Right lobe of liver (tissue), 6 donors: ENCODE measurements at regions not wholly inside any gene's neighbourhood (a gene's known extent, or its start where the extent isn't known, plus 50 kb on each side); places are given as distances from the start of the nearest gene placed in this dataset.
"Not testable (repeated sequence)": the region's sequence is repeated elsewhere in the genome, so short reads cannot be mapped to it uniquely, and the experiment has no call there.

Experiments
- ATAC-seq, 4 donors: fragments of 200-7000 bp; cut with Tn5 transposase; one replicate each; pipeline ENCODE4 v1.9.1; 2020; ENCODE audit warnings: mild to moderate bottlenecking in 4 of 4, moderate library complexity in 4 of 4
- DNase-seq, 3 donors: peaks; one replicate each; pipeline ENCODE4 v3.0.0-alpha.2; 2020
- H3K27ac ChIP-seq, 3 donors: fragments of 200-600 bp; one replicate each; pipeline ENCODE4 v1.8.0; 2022
- H3K27me3 ChIP-seq, 2 donors: fragments of 200-600 bp; one replicate each; pipeline ENCODE4 v1.8.0; 2022
- H3K36me3 ChIP-seq, 4 donors: fragments of 200-600 bp; sonication (generic) in 1 of 4; one replicate each; pipeline versions ENCODE4 v1.5.1 to v1.8.0; 2017 to 2022; ENCODE audit warnings: control low read depth in 1 of 4
- H3K4me1 ChIP-seq, 4 donors: fragments of 200-600 bp; sonication (generic) in 1 of 4; one replicate each; pipeline versions ENCODE4 v1.5.1 to v1.8.0; 2017 to 2022; ENCODE audit warnings: control low read depth in 1 of 4
- H3K4me3 ChIP-seq, 3 donors: fragments of 200-600 bp; one replicate each; pipeline ENCODE4 v1.8.0; 2022
- H3K9me3 ChIP-seq, 4 donors: fragments of 200-600 bp; sonication (generic) in 1 of 4; one replicate each; pipeline versions ENCODE4 v1.5.1 to v1.8.0; 2017 to 2022; ENCODE audit warnings: control low read depth in 1 of 4
- CTCF ChIP-seq, 4 donors: fragments of 200-600 bp in 3 of 4; fragments of 450-650 bp in 1 of 4; IDR thresholded peaks; one replicate each; pipeline versions ENCODE4 v1.5.1 to v1.8.0; 2016 to 2022; ENCODE audit warnings: antibody characterized with exemption in 4 of 4, mild to moderate bottlenecking in 2 of 4
- POLR2A ChIP-seq: fragments of 450-650 bp; IDR thresholded peaks from one replicate; pipeline ENCODE4 v1.6.1; 2017; ENCODE audit warnings: antibody characterized with exemption, mild to moderate bottlenecking
- WGBS: methylation state at CpG from one replicate; pipeline ENCODE4 v1.1.6; 2018; ENCODE audit warnings: low coverage, low lambda C conversion rate; ENCODE audit not compliant: insufficient coverage; ENCODE audit errors: missing lambda C conversion rate; 5-methylcytosine and 5-hydroxymethylcytosine counted together
- intact Hi-C, 2 donors: fragments of 100-400 bp; cut with DNase I; formaldehyde crosslinking; loops; one replicate each; pipeline versions ENCODE4 v1.11.2 to v1.14.1; 2022
- donor health status: DM: no; HTN: yes; CAD: no.
- donor health status: DM: no; HTN: no; CAD: no.
- donor health status: DM: no; HTN: no; CAD: no.
- donor health status: DM: no; HTN: yes; CAD: no.
- donor health status: DM: no; HTN: yes; CAD: no.

GRCh38 chr16:48024042-48024441, 131.8 kb downstream of the ABCC12 start:
- intact Hi-C loops, result no loop called here
- Histone ChIP-seq H3K27ac (no peak overlapping the region), H3K36me3 (no peaks in the 10 kb centered on the region), H3K4me1 (no peaks in the 10 kb centered on the region), H3K9me3 (no peaks in the 10 kb centered on the region), H3K27me3 (no peaks in the 10 kb centered on the region), H3K4me3 (no peak overlapping the region)
- DNase-seq (no peak), ATAC-seq (no peak)
- TF ChIP-seq POLR2A, result no peak
- no peak for TF ChIP-seq CTCF (IDR thresholded peaks at IDR 0.05)
- 57% methylated on average over 5 of the region's 5 CpGs for WGBS

DNA sequence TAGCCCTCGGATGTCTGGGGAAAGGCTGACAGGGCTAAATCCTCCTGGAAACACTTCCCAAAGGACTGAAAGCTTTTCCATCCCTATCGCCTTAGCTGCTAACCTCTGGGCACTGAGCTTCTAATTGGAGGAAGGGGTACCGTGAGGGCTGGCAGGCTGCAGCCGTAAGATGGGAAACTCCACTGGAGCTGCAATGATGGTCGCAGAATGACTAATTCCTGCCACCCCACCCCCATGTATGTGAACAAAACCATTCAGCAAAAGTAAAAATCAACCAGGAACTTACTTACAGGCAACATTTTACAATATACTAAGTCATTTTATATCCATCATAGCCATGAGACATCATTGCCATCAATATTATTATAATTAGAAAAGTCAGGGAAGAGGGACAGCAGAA, 133.3 kb downstream of the ABCC12 start:
- H3K4me1 ChIP-seq, result no peaks in the 10 kb centered on the region
- H3K9me3 ChIP-seq, result no peaks in the 10 kb centered on the region
- DNase-seq, result no peak
- 49% methylated on average over 5 of the region's 5 CpGs for WGBS
- H3K27ac ChIP-seq, result no peak overlapping the region
- no peaks in the 10 kb centered on the region for H3K36me3 ChIP-seq
- intact Hi-C loops, result no loop called here
- H3K27me3 ChIP-seq, result no peaks in the 10 kb centered on the region
- H3K4me3 ChIP-seq, result no peak overlapping the region
- ATAC-seq, result no peak
- no peak for TF ChIP-seq CTCF (IDR thresholded peaks at IDR 0.05)
- TF ChIP-seq POLR2A, result no peak

GRCh38 chr16:48020617-48021016, 135.2 kb downstream of the ABCC12 start:
- WGBS, result 33% methylated on average over 2 of the region's 6 CpGs
- H3K27ac ChIP-seq, DNase-seq, H3K4me3 ChIP-seq, intact Hi-C loops, H3K27me3 ChIP-seq, H3K9me3 ChIP-seq, H3K4me1 ChIP-seq, H3K36me3 ChIP-seq, ATAC-seq: not testable (repeated sequence)

DNA sequence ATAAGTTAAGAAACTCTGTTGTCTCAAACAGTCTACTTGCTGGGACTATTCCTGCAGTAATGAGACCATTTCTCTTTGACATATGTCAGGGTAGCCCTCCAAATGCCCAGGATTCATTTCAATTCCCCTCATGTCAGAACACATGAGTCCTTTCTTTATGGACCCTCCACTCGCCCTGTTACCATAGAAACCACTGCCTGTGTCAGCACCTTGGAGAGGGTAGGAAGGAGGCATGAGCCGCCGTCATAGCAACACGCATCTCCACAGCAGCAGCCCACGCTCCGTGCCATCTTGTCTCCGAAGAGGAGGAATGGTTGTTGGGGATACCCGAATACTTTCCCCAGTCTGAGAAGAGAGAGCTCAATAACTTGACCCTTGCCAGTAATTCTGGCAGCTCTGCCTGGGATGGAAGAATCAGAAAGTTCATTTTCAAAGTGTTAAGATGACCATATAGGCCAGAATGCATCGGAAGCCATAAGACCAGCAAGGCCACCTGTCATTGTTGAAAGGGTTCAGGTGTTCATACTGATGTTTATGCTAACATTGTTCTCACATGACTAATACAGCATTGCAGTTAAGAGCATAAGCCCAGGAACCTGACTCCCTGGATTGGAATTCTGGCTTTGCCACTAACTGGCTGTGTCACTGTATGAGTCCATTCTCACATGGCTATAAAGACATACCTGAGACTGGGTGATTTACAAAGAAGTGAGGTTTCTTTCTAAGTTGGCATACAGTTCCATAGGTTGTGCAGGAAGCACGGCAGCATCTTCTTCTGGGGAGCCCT, 141.3 kb downstream of the ABCC12 start:
- intact Hi-C loops, result no loop called here
- Histone ChIP-seq H3K4me1 (no peaks in the 10 kb centered on the region), H3K4me3 (no peak overlapping the region), H3K27me3 (no peaks in the 10 kb centered on the region), H3K9me3 (no peaks in the 10 kb centered on the region), H3K27ac (no peak overlapping the region), H3K36me3 (no peaks in the 10 kb centered on the region)
- ATAC-seq (no peak), DNase-seq (no peak)
- WGBS, result 53% methylated on average over 4 of the region's 10 CpGs
- TF ChIP-seq POLR2A (no peak), CTCF (IDR thresholded peaks at IDR 0.05) (no peak)

- TF ChIP-seq POLR2A, result no peak
- no peak for TF ChIP-seq CTCF (IDR thresholded peaks at IDR 0.05)
- no peak for DNase-seq
- intact Hi-C loops, result no loop called here
- no peak overlapping the region for H3K4me3 ChIP-seq
- WGBS, result 29% methylated on average over 3 of the region's 6 CpGs
- ATAC-seq, result no peak
- H3K27me3 ChIP-seq, result no peaks in the 10 kb centered on the region
- H3K4me1 ChIP-seq, result no peaks in the 10 kb centered on the region
- no peak overlapping the region for H3K27ac ChIP-seq
- no peaks in the 10 kb centered on the region for H3K9me3 ChIP-seq
- H3K36me3 ChIP-seq, result no peaks in the 10 kb centered on the region
Observed at GRCh38 chr16:48013491-48013901, 142.3 kb downstream of the ABCC12 start.
